Kidney epithelial cell (primary cell): ENCODE measurements at regions not wholly inside any gene's neighbourhood (a gene's known extent, or its start where the extent isn't known, plus 50 kb on each side); places are given as distances from the start of the nearest gene placed in this dataset.
A peak's percentile ranks its signal among the peaks of the same experiment; 100 is the strongest.
"Not testable (repeated sequence)": the region's sequence is repeated elsewhere in the genome, so short reads cannot be mapped to it uniquely, and the experiment has no call there.

Source experiments
- DNase-seq: peaks from one replicate; pipeline ENCODE4 v3.0.0-alpha.2; 2010; ENCODE audit warnings: low read depth
- H3K27me3 ChIP-seq: 2 replicates; pipeline ENCODE4 v1.6.0; 2011; ENCODE audit warnings: low read length; ENCODE audit not compliant: control insufficient read depth, insufficient read depth
- H3K36me3 ChIP-seq: 2 replicates; pipeline ENCODE4 v1.5.1; 2011; ENCODE audit warnings: low read length; ENCODE audit not compliant: control insufficient read depth, insufficient read depth
- H3K4me3 ChIP-seq: 2 replicates; pipeline ENCODE4 v1.5.1; 2011; ENCODE audit warnings: low read depth, mild to moderate bottlenecking, control low read depth, low read length
- CTCF ChIP-seq: IDR thresholded peaks from 2 replicates; pipeline ENCODE4 v1.5.1; 2011; ENCODE audit warnings: mild to moderate bottlenecking, moderate library complexity, low read length, control low read depth, inconsistent platforms; ENCODE audit not compliant: insufficient read depth, poor library complexity, severe bottlenecking

- not testable (repeated sequence) for H3K27me3 ChIP-seq, H3K36me3 ChIP-seq, H3K4me3 ChIP-seq, DNase-seq
Observed at GRCh38 chr5:122515210-122515609, 203.2 kb downstream of the SNCAIP start.

GRCh38 chr5:122515709-122516431 is 203.8 kb downstream of the SNCAIP start:
- Histone ChIP-seq H3K36me3 (no peaks in the 10 kb centered on the region), H3K4me3 (no peak overlapping the region), H3K27me3 (no peaks in the 10 kb centered on the region)
- peak; percentile 89 for TF ChIP-seq CTCF
- peak; percentile 44 for DNase-seq

GRCh38 chr5:122516432-122516743 is 204.4 kb downstream of the SNCAIP start:
- Histone ChIP-seq H3K27me3 (no peaks in the 10 kb centered on the region), H3K4me3 (no peak overlapping the region), H3K36me3 (no peaks in the 10 kb centered on the region)
- no peak for DNase-seq
- TF ChIP-seq CTCF: no peak

GRCh38 chr5:122517091-122517490 is 205.1 kb downstream of the SNCAIP start:
- no peaks in the 10 kb centered on the region for H3K36me3 ChIP-seq
- H3K27me3 ChIP-seq: no peaks in the 10 kb centered on the region
- DNase-seq: no peak
- TF ChIP-seq CTCF: no peak
- H3K4me3 ChIP-seq: no peak overlapping the region

GRCh38 chr5:122523776-122524175 is 211.7 kb downstream of the SNCAIP start:
- Histone ChIP-seq H3K4me3 (no peak overlapping the region), H3K27me3 (no peaks in the 10 kb centered on the region), H3K36me3 (no peaks in the 10 kb centered on the region)
- TF ChIP-seq CTCF: no peak
- DNase-seq: no peak

GRCh38 chr5:122527547-122527946 is 215.5 kb downstream of the SNCAIP start:
- no peaks in the 10 kb centered on the region for H3K27me3 ChIP-seq
- DNase-seq: no peak
- TF ChIP-seq CTCF: no peak
- H3K4me3 ChIP-seq: no peak overlapping the region
- no peaks in the 10 kb centered on the region for H3K36me3 ChIP-seq
